ENCODE measurements at regions not wholly inside any gene's neighbourhood (a gene's known extent, or its start where the extent isn't known, plus 50 kb on each side); places are given as distances from the start of the nearest gene placed in this dataset.

DNA sequence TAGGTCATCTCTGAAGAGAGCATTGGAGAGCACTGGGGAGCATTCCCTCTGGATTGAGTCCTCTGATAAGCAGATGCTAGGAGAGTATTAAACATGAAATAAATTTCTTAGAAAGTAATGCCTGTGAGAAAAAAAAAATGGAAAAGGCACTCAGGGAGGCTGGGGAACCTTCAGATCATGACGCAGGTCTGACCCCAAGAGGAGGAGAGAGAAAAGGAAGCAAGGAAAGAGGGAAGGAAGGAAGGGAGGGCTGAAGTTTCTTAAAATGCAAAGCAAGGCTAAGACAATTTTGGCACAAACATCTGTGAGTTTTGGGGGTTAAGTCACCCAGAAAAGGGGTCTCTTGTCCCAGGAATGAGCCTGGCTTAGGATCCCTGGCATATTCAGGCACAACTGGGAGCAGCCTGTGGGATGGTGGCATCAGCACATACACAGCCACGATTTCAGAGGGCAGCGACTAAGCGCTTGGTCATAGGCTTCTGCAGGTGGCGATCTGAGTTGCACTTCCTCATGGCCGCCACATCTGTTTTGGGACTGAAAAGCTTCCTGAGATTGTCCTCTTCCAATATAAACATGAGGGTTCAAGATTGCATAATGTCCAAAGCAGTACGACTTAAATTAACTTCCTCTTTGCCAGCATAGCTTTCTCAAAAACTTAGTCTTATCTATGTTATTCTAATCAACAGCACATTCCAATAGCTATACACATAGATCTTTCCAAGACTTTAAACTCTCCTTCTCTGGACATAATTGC lies 692.7 kb downstream of the DNAH5 start:
- Histone ChIP-seq H3K36me3 (ENCODE audit: control insufficient read depth in 2 of 2, insufficient read depth in 2 of 2, low read length in 1 of 2) (no peaks in the 10 kb centered on the region), H3K4me3 (ENCODE audit: low read length in 2 of 2) (no peak overlapping the region), H3K9me3 (ENCODE audit: control insufficient read depth in 2 of 2, insufficient read depth in 1 of 2, low read length in 1 of 2) (no peaks in the 10 kb centered on the region), H3K27ac (ENCODE audit: low read depth in 1 of 2, low read length in 1 of 2) (no peak overlapping the region), H3K4me1 (ENCODE audit: control insufficient read depth in 2 of 2, insufficient read depth in 2 of 2, low read length in 2 of 2) (no peaks in the 10 kb centered on the region), H3K27me3 (ENCODE audit: control insufficient read depth in 2 of 2, insufficient read depth in 1 of 2, low read length in 1 of 2) (no peaks in the 10 kb centered on the region)
- WGBS, result 14% methylated on average over 7 of the region's 7 CpGs
- DNase-seq (ENCODE audit: low read depth in 6 of 9, low spot score in 9 of 9), result no peak

DNA sequence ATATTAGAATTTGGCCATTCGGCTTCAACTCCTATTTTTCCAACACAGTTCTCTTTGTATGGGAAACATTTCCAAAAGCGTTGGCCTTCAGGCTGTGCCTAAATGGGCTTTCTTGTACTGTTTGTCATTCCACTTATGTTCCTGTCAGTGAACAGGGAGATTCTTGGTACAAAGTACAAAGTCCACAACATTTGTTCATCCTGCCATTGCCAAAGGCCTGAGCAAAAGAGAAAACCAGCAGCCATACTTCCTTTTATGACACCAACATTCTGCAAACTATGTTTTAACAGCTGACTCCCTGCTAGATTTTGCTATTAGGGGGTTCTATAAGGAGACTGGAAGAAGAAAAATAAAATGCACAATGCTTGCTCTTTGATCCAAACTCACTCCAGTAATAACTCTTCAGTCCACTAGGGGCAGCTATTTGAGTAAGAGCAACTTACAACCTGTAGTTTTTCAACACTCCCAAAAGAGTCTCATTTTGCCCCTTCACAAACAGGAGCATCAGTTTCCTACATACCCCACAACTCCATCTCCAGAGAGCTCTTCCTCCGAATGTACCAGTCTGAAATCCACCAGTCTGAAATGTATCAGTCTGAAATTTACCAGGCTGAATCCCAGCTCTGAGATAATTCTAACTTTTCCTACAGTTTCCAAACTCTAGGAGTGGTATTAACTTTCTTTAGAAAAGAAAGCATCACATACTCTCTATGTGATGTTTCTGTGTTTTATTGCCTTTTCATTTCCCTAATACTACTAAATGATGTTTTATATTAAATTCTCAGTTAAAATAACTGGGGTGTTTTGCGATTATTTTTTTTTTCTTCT lies 693.8 kb downstream of the DNAH5 start:
- Histone ChIP-seq H3K36me3 (ENCODE audit: control insufficient read depth in 2 of 2, insufficient read depth in 2 of 2, low read length in 1 of 2) (no peaks in the 10 kb centered on the region), H3K4me3 (ENCODE audit: low read length in 2 of 2) (no peak overlapping the region), H3K27me3 (ENCODE audit: control insufficient read depth in 2 of 2, insufficient read depth in 1 of 2, low read length in 1 of 2) (no peaks in the 10 kb centered on the region), H3K27ac (ENCODE audit: low read depth in 1 of 2, low read length in 1 of 2) (no peak overlapping the region), H3K9me3 (ENCODE audit: control insufficient read depth in 2 of 2, insufficient read depth in 1 of 2, low read length in 1 of 2) (no peaks in the 10 kb centered on the region), H3K4me1 (ENCODE audit: control insufficient read depth in 2 of 2, insufficient read depth in 2 of 2, low read length in 2 of 2) (no peaks in the 10 kb centered on the region)
- 93% methylated on average over 4 of the region's 4 CpGs for WGBS
- no peak for DNase-seq (ENCODE audit: low read depth in 6 of 9, low spot score in 9 of 9)

DNA sequence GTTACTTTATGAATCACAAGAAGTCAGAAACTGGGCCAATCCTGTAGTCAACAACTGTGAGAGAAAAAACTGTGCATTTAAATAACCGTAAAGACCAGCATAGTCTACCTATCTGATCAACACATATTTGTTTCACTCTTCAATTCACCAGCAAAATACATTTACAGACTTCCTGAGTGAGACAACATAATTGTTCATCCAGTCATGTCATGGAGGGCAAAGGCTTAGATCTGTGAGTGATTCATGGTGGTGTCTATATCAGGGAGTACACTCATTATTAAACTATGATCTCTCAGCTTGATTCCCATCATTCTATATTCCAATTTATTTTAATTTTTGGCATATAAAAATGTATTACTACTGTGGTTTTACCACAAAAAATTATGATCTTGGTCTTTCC lies 694.6 kb downstream of the DNAH5 start:
- H3K4me1 ChIP-seq (ENCODE audit: control insufficient read depth in 2 of 2, insufficient read depth in 2 of 2, low read length in 2 of 2), result no peaks in the 10 kb centered on the region
- no peaks in the 10 kb centered on the region for H3K9me3 ChIP-seq (ENCODE audit: control insufficient read depth in 2 of 2, insufficient read depth in 1 of 2, low read length in 1 of 2)
- no peaks in the 10 kb centered on the region for H3K27me3 ChIP-seq (ENCODE audit: control insufficient read depth in 2 of 2, insufficient read depth in 1 of 2, low read length in 1 of 2)
- no peak overlapping the region for H3K4me3 ChIP-seq (ENCODE audit: low read length in 2 of 2)
- H3K27ac ChIP-seq (ENCODE audit: low read depth in 1 of 2, low read length in 1 of 2), result no peak overlapping the region
- no peak for DNase-seq (ENCODE audit: low read depth in 6 of 9, low spot score in 9 of 9)
- no peaks in the 10 kb centered on the region for H3K36me3 ChIP-seq (ENCODE audit: control insufficient read depth in 2 of 2, insufficient read depth in 2 of 2, low read length in 1 of 2)
- WGBS, result 96% methylated on average over 1 of the region's 1 CpG

DNA sequence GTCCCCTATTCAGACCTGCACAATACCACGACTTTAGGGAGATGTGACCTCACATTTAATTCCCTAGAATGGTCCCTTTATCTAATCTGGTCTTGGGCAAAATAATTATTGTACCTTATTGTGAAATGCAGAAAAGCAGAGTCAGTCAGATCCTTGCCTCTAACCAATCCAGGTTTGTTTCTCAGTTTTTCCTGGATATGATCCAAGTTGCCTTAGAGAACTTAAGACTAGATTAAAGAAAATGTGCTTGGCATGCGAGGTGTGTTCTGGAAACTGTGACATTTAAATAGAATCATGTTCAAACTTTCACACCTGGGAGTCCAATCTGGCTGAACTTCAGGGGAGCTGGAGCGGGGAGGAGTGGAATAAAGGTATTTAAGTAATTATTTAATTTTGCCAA lies 696.2 kb downstream of the DNAH5 start:
- peak in 1 of 9 donors; percentile 7 for DNase-seq (ENCODE audit: low read depth in 6 of 9, low spot score in 9 of 9)
- no peak overlapping the region for H3K4me3 ChIP-seq (ENCODE audit: low read length in 2 of 2)
- H3K9me3 ChIP-seq (ENCODE audit: control insufficient read depth in 2 of 2, insufficient read depth in 1 of 2, low read length in 1 of 2), result peaks cover 3 to 8% of the 10 kb centered on the region in 2 donors
- no peaks in the 10 kb centered on the region for H3K27me3 ChIP-seq (ENCODE audit: control insufficient read depth in 2 of 2, insufficient read depth in 1 of 2, low read length in 1 of 2)
- H3K27ac ChIP-seq (ENCODE audit: low read depth in 1 of 2, low read length in 1 of 2), result no peak overlapping the region
- H3K4me1 ChIP-seq (ENCODE audit: control insufficient read depth in 2 of 2, insufficient read depth in 2 of 2, low read length in 2 of 2), result no peaks in the 10 kb centered on the region
- H3K36me3 ChIP-seq (ENCODE audit: control insufficient read depth in 2 of 2, insufficient read depth in 2 of 2, low read length in 1 of 2), result no peaks in the 10 kb centered on the region
- WGBS, result 72% methylated on average over 3 of the region's 3 CpGs

DNA sequence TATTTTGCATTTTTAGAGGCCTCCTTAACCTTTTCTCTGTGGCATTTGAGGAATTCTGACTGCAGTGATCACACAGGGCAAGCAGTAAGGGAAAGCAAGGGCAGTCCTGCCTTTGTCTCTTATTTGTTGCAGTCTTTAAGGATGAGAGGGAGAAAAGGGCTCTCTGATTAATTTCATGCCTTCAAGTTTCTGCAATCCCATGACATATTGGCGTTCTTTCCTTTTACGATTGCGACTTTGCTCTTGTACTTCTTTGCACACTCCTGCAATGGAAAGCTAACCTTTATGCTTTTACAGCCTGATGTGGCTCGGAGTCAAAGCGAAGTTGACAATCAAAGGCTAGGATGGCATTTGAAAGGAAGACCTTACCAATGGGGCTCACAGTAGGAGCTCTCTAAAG lies 698.4 kb downstream of the DNAH5 start:
- Histone ChIP-seq H3K27ac (ENCODE audit: low read depth in 1 of 2, low read length in 1 of 2) (no peak overlapping the region), H3K27me3 (ENCODE audit: control insufficient read depth in 2 of 2, insufficient read depth in 1 of 2, low read length in 1 of 2) (no peaks in the 10 kb centered on the region), H3K4me3 (ENCODE audit: low read length in 2 of 2) (no peak overlapping the region), H3K36me3 (ENCODE audit: control insufficient read depth in 2 of 2, insufficient read depth in 2 of 2, low read length in 1 of 2) (no peaks in the 10 kb centered on the region), H3K9me3 (ENCODE audit: control insufficient read depth in 2 of 2, insufficient read depth in 1 of 2, low read length in 1 of 2) (peaks cover 3 to 11% of the 10 kb centered on the region in 2 donors), H3K4me1 (ENCODE audit: control insufficient read depth in 2 of 2, insufficient read depth in 2 of 2, low read length in 2 of 2) (no peaks in the 10 kb centered on the region)
- DNase-seq (ENCODE audit: low read depth in 6 of 9, low spot score in 9 of 9), result no peak
- 94% methylated on average over 5 of the region's 5 CpGs for WGBS

DNA sequence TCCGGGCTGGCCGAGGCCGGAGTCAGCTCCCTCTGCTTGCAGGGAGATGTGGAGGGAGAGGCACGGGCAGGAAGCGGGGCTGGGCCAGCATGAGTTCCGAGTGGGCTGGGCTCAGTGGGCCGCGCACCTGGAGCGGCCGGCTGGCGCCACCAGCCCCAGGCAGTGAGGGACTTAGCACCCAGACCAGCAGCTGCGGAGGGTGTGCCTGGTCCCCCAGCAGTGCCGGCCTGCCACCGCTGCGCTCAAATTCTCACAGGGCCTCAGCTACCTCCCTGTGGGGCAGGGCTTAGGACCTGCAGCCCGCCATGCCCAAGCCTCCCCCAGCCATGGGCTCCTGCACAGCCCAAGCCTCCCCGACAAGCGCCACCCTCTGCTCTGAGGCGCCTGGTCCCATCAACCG lies 700.3 kb downstream of the DNAH5 start:
- Histone ChIP-seq H3K27ac (ENCODE audit: low read depth in 1 of 2, low read length in 1 of 2) (no peak overlapping the region), H3K27me3 (ENCODE audit: control insufficient read depth in 2 of 2, insufficient read depth in 1 of 2, low read length in 1 of 2) (no peaks in the 10 kb centered on the region), H3K4me3 (ENCODE audit: low read length in 2 of 2) (no peak overlapping the region), H3K36me3 (ENCODE audit: control insufficient read depth in 2 of 2, insufficient read depth in 2 of 2, low read length in 1 of 2) (no peaks in the 10 kb centered on the region), H3K4me1 (ENCODE audit: control insufficient read depth in 2 of 2, insufficient read depth in 2 of 2, low read length in 2 of 2) (no peaks in the 10 kb centered on the region), H3K9me3 (ENCODE audit: control insufficient read depth in 2 of 2, insufficient read depth in 1 of 2, low read length in 1 of 2) (peaks cover 3 to 11% of the 10 kb centered on the region in 2 donors)
- DNase-seq (ENCODE audit: low read depth in 6 of 9, low spot score in 9 of 9), result no peak
- WGBS, result 90% methylated on average over 20 of the region's 20 CpGs

DNA sequence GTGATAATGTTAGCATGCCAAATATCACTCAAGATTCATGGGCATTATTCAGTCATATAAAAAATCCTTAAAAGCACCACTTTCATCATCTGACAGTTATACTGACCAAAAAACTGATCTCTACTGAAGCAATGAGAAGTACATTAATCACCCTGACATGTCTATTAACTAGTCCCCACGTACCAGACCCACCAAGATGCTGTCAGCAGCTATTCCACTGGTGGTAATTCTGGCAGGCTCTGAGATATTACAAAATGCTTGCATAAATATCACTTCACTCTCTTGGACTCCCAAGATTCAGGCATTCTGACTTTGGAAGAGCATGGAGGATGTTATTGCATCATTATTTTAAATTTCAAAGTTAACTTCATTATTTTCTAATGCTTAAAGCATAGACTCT lies 717.0 kb downstream of the DNAH5 start:
- no peak overlapping the region for H3K27ac ChIP-seq (ENCODE audit: low read depth in 1 of 2, low read length in 1 of 2)
- no peaks in the 10 kb centered on the region for H3K9me3 ChIP-seq (ENCODE audit: control insufficient read depth in 2 of 2, insufficient read depth in 1 of 2, low read length in 1 of 2)
- no peaks in the 10 kb centered on the region for H3K27me3 ChIP-seq (ENCODE audit: control insufficient read depth in 2 of 2, insufficient read depth in 1 of 2, low read length in 1 of 2)
- H3K4me3 ChIP-seq (ENCODE audit: low read length in 2 of 2), result no peak overlapping the region
- peak in 1 of 9 donors; percentile 1 for DNase-seq (ENCODE audit: low read depth in 6 of 9, low spot score in 9 of 9)
- 24% methylated on average over 1 of the region's 1 CpG for WGBS
- H3K36me3 ChIP-seq (ENCODE audit: control insufficient read depth in 2 of 2, insufficient read depth in 2 of 2, low read length in 1 of 2), result no peaks in the 10 kb centered on the region
- H3K4me1 ChIP-seq (ENCODE audit: control insufficient read depth in 2 of 2, insufficient read depth in 2 of 2, low read length in 2 of 2), result no peaks in the 10 kb centered on the region

DNA sequence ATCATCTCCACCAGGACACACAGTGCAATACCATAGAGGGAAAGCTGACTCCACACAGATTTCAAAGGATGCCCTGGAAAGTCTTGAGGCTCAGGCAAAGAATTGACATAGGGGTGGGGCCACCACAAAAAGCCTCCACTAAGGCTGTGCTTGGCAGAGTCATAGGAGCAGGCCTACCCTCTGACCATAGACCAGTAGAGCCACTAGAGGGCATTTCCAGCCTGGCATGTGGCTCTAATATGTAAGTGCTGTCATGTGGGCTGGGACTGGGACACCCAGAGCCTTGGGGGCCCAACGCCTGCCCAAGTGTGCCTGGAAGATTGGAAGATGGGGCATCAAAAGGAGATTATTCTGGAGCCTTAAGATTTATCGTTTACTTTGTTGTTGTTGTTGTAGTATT lies 726.0 kb downstream of the DNAH5 start:
- 78% methylated on average over 2 of the region's 2 CpGs for WGBS
- Histone ChIP-seq H3K9me3 (ENCODE audit: control insufficient read depth in 2 of 2, insufficient read depth in 1 of 2, low read length in 1 of 2) (no peaks in the 10 kb centered on the region), H3K4me3 (ENCODE audit: low read length in 2 of 2) (no peak overlapping the region), H3K36me3 (ENCODE audit: control insufficient read depth in 2 of 2, insufficient read depth in 2 of 2, low read length in 1 of 2) (no peaks in the 10 kb centered on the region), H3K27ac (ENCODE audit: low read depth in 1 of 2, low read length in 1 of 2) (no peak overlapping the region), H3K4me1 (ENCODE audit: control insufficient read depth in 2 of 2, insufficient read depth in 2 of 2, low read length in 2 of 2) (no peaks in the 10 kb centered on the region), H3K27me3 (ENCODE audit: control insufficient read depth in 2 of 2, insufficient read depth in 1 of 2, low read length in 1 of 2) (no peaks in the 10 kb centered on the region)
- no peak for DNase-seq (ENCODE audit: low read depth in 6 of 9, low spot score in 9 of 9)

DNA sequence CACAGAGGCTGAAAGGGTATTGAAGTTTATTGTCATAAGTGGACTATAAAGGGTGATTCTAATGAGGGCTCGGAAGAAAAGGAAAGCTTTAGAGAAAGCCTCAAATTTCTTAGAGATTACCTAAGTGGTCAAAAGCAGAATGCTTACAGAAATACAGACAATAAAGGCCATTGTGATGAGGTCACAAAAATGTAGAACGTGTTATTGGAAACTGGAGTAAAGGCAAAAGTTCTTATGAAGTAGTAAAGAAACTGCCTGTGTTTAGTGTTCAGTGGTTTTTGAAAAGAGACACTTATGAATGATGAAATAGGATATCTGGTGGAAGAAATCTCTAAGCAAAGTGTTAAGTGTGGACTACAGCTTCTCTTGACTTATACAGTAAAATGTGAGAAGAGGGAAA lies 726.9 kb downstream of the DNAH5 start:
- Histone ChIP-seq H3K27me3 (ENCODE audit: control insufficient read depth in 2 of 2, insufficient read depth in 1 of 2, low read length in 1 of 2) (no peaks in the 10 kb centered on the region), H3K27ac (ENCODE audit: low read depth in 1 of 2, low read length in 1 of 2) (no peak overlapping the region), H3K9me3 (ENCODE audit: control insufficient read depth in 2 of 2, insufficient read depth in 1 of 2, low read length in 1 of 2) (no peaks in the 10 kb centered on the region), H3K4me1 (ENCODE audit: control insufficient read depth in 2 of 2, insufficient read depth in 2 of 2, low read length in 2 of 2) (no peaks in the 10 kb centered on the region), H3K36me3 (ENCODE audit: control insufficient read depth in 2 of 2, insufficient read depth in 2 of 2, low read length in 1 of 2) (no peaks in the 10 kb centered on the region), H3K4me3 (ENCODE audit: low read length in 2 of 2) (no peak overlapping the region)
- DNase-seq (ENCODE audit: low read depth in 6 of 9, low spot score in 9 of 9), result no peak
- 91% methylated on average over 2 of the region's 2 CpGs for WGBS

Data from thymus (tissue), 11 donors.